H1 (cell line): ENCODE measurements at regions not wholly inside any gene's neighbourhood (a gene's known extent, or its start where the extent isn't known, plus 50 kb on each side); places are given as distances from the start of the nearest gene placed in this dataset.

Experiments
- ATF2 ChIP-seq: IDR thresholded peaks from 2 replicates; pipeline ENCODE4 v1.6.1; 2012; ENCODE audit warnings: low read length, inconsistent platforms
- CEBPB ChIP-seq: IDR thresholded peaks from 2 replicates; pipeline ENCODE4 v1.6.1; 2012; ENCODE audit warnings: low read depth, low read length
- CTCF ChIP-seq, 3 experiments: IDR thresholded peaks; 1 replicate in 2 of 3; 2 replicates in 1 of 3; pipeline versions ENCODE4 v1.5.1 to v1.6.1; 2011; ENCODE audit warnings: low read length in 3 of 3, mild to moderate bottlenecking in 3 of 3, inconsistent platforms in 2 of 3, low read depth in 1 of 3, moderate library complexity in 1 of 3; ENCODE audit not compliant: insufficient read depth in 1 of 3; ENCODE audit errors: control extremely low read depth in 1 of 3
- EZH2 ChIP-seq: fragments of 200-600 bp; sonication (generic); IDR thresholded peaks from 2 replicates; pipeline ENCODE4 v1.7.1; 2012; ENCODE audit warnings: low read depth, mild to moderate bottlenecking, moderate library complexity, low read length, inconsistent platforms; ENCODE audit not compliant: severe bottlenecking
- GTF2F1 ChIP-seq: IDR thresholded peaks from 2 replicates; pipeline ENCODE4 v1.6.1; 2012; ENCODE audit warnings: low read depth, low read length, improper control_type of control experiment, borderline replicate concordance
- MAX ChIP-seq: IDR thresholded peaks from 2 replicates; pipeline ENCODE4 v1.6.1; 2012; ENCODE audit warnings: inconsistent platforms
- POLR2A ChIP-seq, 2 experiments: IDR thresholded peaks; 1 replicate in 1 of 2; 2 replicates in 1 of 2; pipeline ENCODE4 v1.6.1; 2011; ENCODE audit warnings: low read depth in 2 of 2, low read length in 2 of 2, mild to moderate bottlenecking in 2 of 2; ENCODE audit errors: control extremely low read depth in 1 of 2
- POU5F1 ChIP-seq: IDR thresholded peaks from 2 replicates; pipeline ENCODE4 v1.6.1; 2011; ENCODE audit warnings: low read depth, mild to moderate bottlenecking, low read length, moderate library complexity
- SIN3A ChIP-seq, 2 experiments: IDR thresholded peaks in 1 of 2; conservative IDR thresholded peaks in 1 of 2; 2 replicates each; pipeline ENCODE4 v1.6.1; 2011 to 2012; ENCODE audit warnings: low read length in 2 of 2, improper control_type of control experiment in 1 of 2, low read depth in 1 of 2, mild to moderate bottlenecking in 1 of 2
- TAF1 ChIP-seq: IDR thresholded peaks from 2 replicates; pipeline ENCODE4 v1.6.1; 2011; ENCODE audit warnings: mild to moderate bottlenecking, low read depth, low read length
- USF2 ChIP-seq: IDR thresholded peaks from 2 replicates; pipeline ENCODE4 v1.6.1; 2011; ENCODE audit warnings: low read length, improper control_type of control experiment
- YY1 ChIP-seq: IDR thresholded peaks from 2 replicates; pipeline ENCODE4 v1.6.1; 2011; ENCODE audit warnings: low read depth, mild to moderate bottlenecking, low read length
- ZNF274 ChIP-seq: IDR thresholded peaks from 2 replicates; pipeline ENCODE4 v1.7.0; 2012; ENCODE audit warnings: low read length, borderline replicate concordance; ENCODE audit errors: extremely low read depth

GRCh38 chr1:229170274-229170673 lies 100.6 kb upstream of the RAB4A start:
- TF ChIP-seq ATF2 (no peak), CTCF (IDR thresholded peaks at IDR 0.05; ENCODE audit: control extremely low read depth in 1 of 3, insufficient read depth in 1 of 3, low read depth in 1 of 3, low read length in 3 of 3) (no peak), TAF1 (no peak), YY1 (no peak), SIN3A (conservative IDR thresholded peaks at IDR 0.05 in 1 of 2, IDR thresholded peaks at IDR 0.05 in 1 of 2; ENCODE audit: low read depth in 1 of 2, low read length in 2 of 2) (no peak), ZNF274 (no peak), POLR2A (IDR thresholded peaks at IDR 0.05; ENCODE audit: control extremely low read depth in 1 of 2, low read depth in 2 of 2, low read length in 2 of 2) (no peak), MAX (no peak), EZH2 (no peak), CEBPB (no peak), POU5F1 (no peak), USF2 (no peak), GTF2F1 (no peak)
